ENCODE measurements at regions not wholly inside any gene's neighbourhood (a gene's known extent, or its start where the extent isn't known, plus 50 kb on each side); places are given as distances from the start of the nearest gene placed in this dataset.

- DNase-seq = no peak
Measured at GRCh38 chr3:155029941-155030340, 50.2 kb upstream of the MME start.

GRCh38 chr3:155026999-155027591, 53.0 kb upstream of the MME start:
- DNase-seq = no peak

- DNase-seq = no peak
Measured at GRCh38 chr3:155024006-155024638, 56.0 kb upstream of the MME start.

- DNase-seq = no peak
Measured at GRCh38 chr3:155022896-155023295, 57.2 kb upstream of the MME start.

- DNase-seq = no peak
Measured at GRCh38 chr3:155019575-155019974, 60.5 kb upstream of the MME start.

GRCh38 chr3:155018621-155019330, 61.3 kb upstream of the MME start:
- DNase-seq = no peak

- DNase-seq = no peak
Measured at GRCh38 chr3:155015776-155016436, 64.2 kb upstream of the MME start.

GRCh38 chr3:155014953-155015352, 65.2 kb upstream of the MME start:
- no peak for DNase-seq

- no peak for DNase-seq
Measured at GRCh38 chr3:155013427-155013826, 66.7 kb upstream of the MME start.

- DNase-seq = no peak
Measured at GRCh38 chr3:155012584-155012983, 67.5 kb upstream of the MME start.

GRCh38 chr3:155010416-155010815, 69.7 kb upstream of the MME start:
- no peak for DNase-seq

GRCh38 chr3:155009217-155009616, 70.9 kb upstream of the MME start:
- no peak for DNase-seq

GRCh38 chr3:155007729-155008128, 72.4 kb upstream of the MME start:
- no peak for DNase-seq

GRCh38 chr3:155001289-155002010, 78.7 kb upstream of the MME start:
- DNase-seq = no peak

- DNase-seq = no peak
Measured at GRCh38 chr3:154992655-154993054, 87.5 kb upstream of the MME start.

- DNase-seq = no peak
Measured at GRCh38 chr3:154990543-154990942, 89.6 kb upstream of the MME start.

GRCh38 chr3:154987846-154988245, 92.3 kb upstream of the MME start:
- DNase-seq = no peak

GRCh38 chr3:154981664-154982063, 98.5 kb upstream of the MME start:
- no peak for DNase-seq

- DNase-seq = no peak
Measured at GRCh38 chr3:154981201-154981600, 98.9 kb upstream of the MME start.

- DNase-seq = no peak
Measured at GRCh38 chr3:154979331-154979730, 100.8 kb upstream of the MME start.

GRCh38 chr3:154977666-154978065, 102.5 kb upstream of the MME start:
- no peak for DNase-seq

- DNase-seq = no peak
Measured at GRCh38 chr3:154976072-154976983, 103.8 kb upstream of the MME start.
